ENCODE measurements at regions not wholly inside any gene's neighbourhood (a gene's known extent, or its start where the extent isn't known, plus 50 kb on each side); places are given as distances from the start of the nearest gene placed in this dataset.

GRCh38 chr2:128742467-128742866 is 423.8 kb upstream of the HS6ST1 start:
- TF ChIP-seq CTCF (IDR thresholded peaks at IDR 0.05) (no peak), POLR2A (IDR thresholded peaks at IDR 0.05) (no peak)

All from lower leg skin (tissue), 3 donors.